NOMO-1 treated with DMSO at 0.1 percent for 48 hours (cell line): ENCODE measurements at regions not wholly inside any gene's neighbourhood (a gene's known extent, or its start where the extent isn't known, plus 50 kb on each side); places are given as distances from the start of the nearest gene placed in this dataset.
"Not testable (repeated sequence)": the region's sequence is repeated elsewhere in the genome, so short reads cannot be mapped to it uniquely, and the experiment has no call there.

Experiments
- DNase-seq: peaks from one replicate; lab custom pipeline; 2025; ENCODE audit not compliant: unreplicated experiment; lab: John Stamatoyannopoulos, UW

GRCh38 chr4:123624959-123625358 lies 228.4 kb downstream of the SPRY1 start:
- DNase-seq = peak; percentile 14

GRCh38 chr4:123628288-123628687 lies 231.7 kb downstream of the SPRY1 start:
- DNase-seq = no peak

GRCh38 chr4:123631786-123632692 lies 235.4 kb downstream of the SPRY1 start:
- no peak for DNase-seq

- DNase-seq = no peak
Measured at GRCh38 chr4:123632693-123633030, 236.1 kb downstream of the SPRY1 start.

- no peak for DNase-seq
Measured at GRCh38 chr4:123638834-123639233, 242.2 kb downstream of the SPRY1 start.

GRCh38 chr4:123640271-123640670 lies 243.7 kb downstream of the SPRY1 start:
- no peak for DNase-seq

GRCh38 chr4:123640824-123641223 lies 244.2 kb downstream of the SPRY1 start:
- no peak for DNase-seq

GRCh38 chr4:123643691-123644090 lies 247.1 kb downstream of the SPRY1 start:
- DNase-seq = no peak

- peak; percentile 45 for DNase-seq
Measured at GRCh38 chr4:123649250-123649644, 252.7 kb downstream of the SPRY1 start.

- DNase-seq = no peak
Measured at GRCh38 chr4:123649645-123650391, 253.2 kb downstream of the SPRY1 start.

GRCh38 chr4:123651066-123651465 lies 254.5 kb downstream of the SPRY1 start:
- no peak for DNase-seq

GRCh38 chr4:123651536-123652180 lies 255.1 kb downstream of the SPRY1 start:
- DNase-seq = no peak

- DNase-seq = no peak
Measured at GRCh38 chr4:123652476-123652875, 255.9 kb downstream of the SPRY1 start.

- no peak for DNase-seq
Measured at GRCh38 chr4:123653236-123653635, 256.6 kb downstream of the SPRY1 start.

- not testable (repeated sequence) for DNase-seq
Measured at GRCh38 chr4:123656746-123657294, 260.2 kb downstream of the SPRY1 start.

GRCh38 chr4:123657606-123658005 lies 261.0 kb downstream of the SPRY1 start:
- DNase-seq = not testable (repeated sequence)

GRCh38 chr4:123659262-123659661 lies 262.7 kb downstream of the SPRY1 start:
- DNase-seq = no peak

GRCh38 chr4:123659730-123660129 lies 263.1 kb downstream of the SPRY1 start:
- DNase-seq = peak; percentile 7

- peak; percentile 7 for DNase-seq
Measured at GRCh38 chr4:123661080-123661737, 264.6 kb downstream of the SPRY1 start.

GRCh38 chr4:123662827-123663226 lies 266.2 kb downstream of the SPRY1 start:
- no peak for DNase-seq

GRCh38 chr4:123666486-123666885 lies 269.9 kb downstream of the SPRY1 start:
- no peak for DNase-seq
